HG02970 (cell line): ENCODE measurements at regions not wholly inside any gene's neighbourhood (a gene's known extent, or its start where the extent isn't known, plus 50 kb on each side); places are given as distances from the start of the nearest gene placed in this dataset.

ENCODE experiments used
- ATAC-seq: cut with Tn5 transposase; IDR thresholded peaks from one replicate; pipeline ENCODE4 v1.9.1; 2021; ENCODE audit warnings: mild to moderate bottlenecking, moderate library complexity, moderate number of reproducible peaks; ENCODE audit not compliant: unreplicated experiment, low FRiP score

- no peak for ATAC-seq
Measured at GRCh38 chr22:34858066-34858465, 207.9 kb upstream of the ISX start.

- no peak for ATAC-seq
Measured at GRCh38 chr22:34861787-34862186, 204.2 kb upstream of the ISX start.

- no peak for ATAC-seq
Measured at GRCh38 chr22:34866081-34866480, 199.9 kb upstream of the ISX start.

GRCh38 chr22:34866495-34867131 lies 199.3 kb upstream of the ISX start:
- ATAC-seq = no peak

GRCh38 chr22:34877506-34877905 lies 188.5 kb upstream of the ISX start:
- no peak for ATAC-seq

- no peak for ATAC-seq
Measured at GRCh38 chr22:34878171-34878570, 187.8 kb upstream of the ISX start.

- ATAC-seq = no peak
Measured at GRCh38 chr22:34879001-34879400, 187.0 kb upstream of the ISX start.

- ATAC-seq = no peak
Measured at GRCh38 chr22:34880662-34881061, 185.3 kb upstream of the ISX start.

GRCh38 chr22:34881453-34881852 lies 184.5 kb upstream of the ISX start:
- no peak for ATAC-seq

GRCh38 chr22:34885852-34886251 lies 180.1 kb upstream of the ISX start:
- ATAC-seq = no peak

GRCh38 chr22:34886391-34886790 lies 179.6 kb upstream of the ISX start:
- no peak for ATAC-seq

- ATAC-seq = no peak
Measured at GRCh38 chr22:34886812-34887211, 179.1 kb upstream of the ISX start.

- ATAC-seq = no peak
Measured at GRCh38 chr22:34897126-34897525, 168.8 kb upstream of the ISX start.

GRCh38 chr22:34902335-34902734 lies 163.6 kb upstream of the ISX start:
- ATAC-seq = no peak

- ATAC-seq = no peak
Measured at GRCh38 chr22:34903416-34903815, 162.5 kb upstream of the ISX start.

- no peak for ATAC-seq
Measured at GRCh38 chr22:34904486-34904885, 161.5 kb upstream of the ISX start.

- ATAC-seq = no peak
Measured at GRCh38 chr22:34913826-34914225, 152.1 kb upstream of the ISX start.

GRCh38 chr22:34914846-34915245 lies 151.1 kb upstream of the ISX start:
- no peak for ATAC-seq

- no peak for ATAC-seq
Measured at GRCh38 chr22:34917239-34917638, 148.7 kb upstream of the ISX start.

- ATAC-seq = no peak
Measured at GRCh38 chr22:34931026-34931425, 134.9 kb upstream of the ISX start.

GRCh38 chr22:34934261-34934660 lies 131.7 kb upstream of the ISX start:
- ATAC-seq = no peak

- ATAC-seq = no peak
Measured at GRCh38 chr22:34943830-34944229, 122.1 kb upstream of the ISX start.
